OCI-LY7 (cell line): ENCODE measurements at regions not wholly inside any gene's neighbourhood (a gene's known extent, or its start where the extent isn't known, plus 50 kb on each side); places are given as distances from the start of the nearest gene placed in this dataset.

Source experiments
- BruUV-seq: library from RNA; stranded (reverse); fragments of 400-500 nt; replicated peaks from 2 replicates; lab custom pipeline; 2021; lab: Mats Ljungman, UMichigan
- CTCF ChIA-PET: fragments of 300-600 bp; sonication (Branson Sonifier 250); formaldehyde crosslinking; loops from one replicate; lab custom pipeline; 2022; ENCODE audit warnings: antibody characterized with exemption; ENCODE audit not compliant: unreplicated experiment; lab: Charles Lee
- POLR2A ChIA-PET: fragments of 300-600 bp; sonication (Branson Sonifier 250); formaldehyde crosslinking; loops from one replicate; lab custom pipeline; 2022; ENCODE audit warnings: antibody characterized with exemption; lab: Charles Lee
- DNase-seq: peaks from one replicate; pipeline ENCODE4 v3.0.0-alpha.2; 2015; ENCODE audit warnings: low spot score
- H2AFZ ChIP-seq: fragments of 200-600 bp; sonication (generic), shearing (Covaris generic); 2 replicates; pipeline ENCODE4 v1.6.1; 2014; ENCODE audit warnings: mild to moderate bottlenecking, antibody characterized with exemption, low read length, moderate library complexity
- H3K27ac ChIP-seq: fragments of 200-600 bp; sonication (generic); 2 replicates; pipeline ENCODE4 v1.5.1; 2014; ENCODE audit warnings: mixed run types, low read depth, mild to moderate bottlenecking, moderate library complexity, low read length, inconsistent platforms; ENCODE audit not compliant: poor library complexity, severe bottlenecking
- H3K36me3 ChIP-seq: fragments of 200-600 bp; sonication (generic); 2 replicates; pipeline ENCODE4 v1.6.1; 2014; ENCODE audit warnings: mild to moderate bottlenecking, antibody characterized with exemption, low read length, moderate library complexity, mixed read lengths; ENCODE audit not compliant: insufficient read depth
- H3K4me1 ChIP-seq: fragments of 200-600 bp; sonication (generic); 2 replicates; pipeline ENCODE4 v1.5.1; 2014; ENCODE audit warnings: mild to moderate bottlenecking, low read length; ENCODE audit not compliant: insufficient read depth, poor library complexity, severe bottlenecking
- H3K4me2 ChIP-seq: fragments of 200-600 bp; sonication (generic); 2 replicates; pipeline ENCODE4 v1.6.1; 2014; ENCODE audit warnings: mild to moderate bottlenecking, low read length
- H3K4me3 ChIP-seq: fragments of 200-600 bp; sonication (generic); 2 replicates; pipeline ENCODE4 v1.5.1; 2014; ENCODE audit warnings: mild to moderate bottlenecking, low read depth, low read length; ENCODE audit not compliant: poor library complexity, severe bottlenecking
- H3K79me2 ChIP-seq: fragments of 200-600 bp; sonication (generic); 2 replicates; pipeline ENCODE4 v1.6.1; 2016; ENCODE audit warnings: low read depth, mild to moderate bottlenecking, low read length, moderate library complexity, mixed read lengths; ENCODE audit not compliant: insufficient read depth
- H3K9me2 ChIP-seq: fragments of 200-600 bp; sonication (generic); 2 replicates; pipeline ENCODE4 v1.6.1; 2016; ENCODE audit warnings: mild to moderate bottlenecking, low read length, mixed read lengths; ENCODE audit not compliant: insufficient read depth
- H3K9me3 ChIP-seq: fragments of 200-600 bp; sonication (generic); 2 replicates; pipeline ENCODE4 v1.6.1; 2014; ENCODE audit warnings: mild to moderate bottlenecking, mixed run types, low read length, mixed read lengths
- H4K20me1 ChIP-seq: fragments of 200-600 bp; sonication (generic); 2 replicates; pipeline ENCODE4 v1.6.1; 2014; ENCODE audit warnings: mild to moderate bottlenecking, antibody characterized with exemption, low read length, moderate library complexity, mixed read lengths; ENCODE audit not compliant: insufficient read depth
- CTCF ChIP-seq: fragments of 200-600 bp; sonication (generic); conservative IDR thresholded peaks from 2 replicates; pipeline ENCODE4 v1.5.1; 2014; ENCODE audit warnings: mild to moderate bottlenecking, antibody characterized with exemption, low read length, moderate library complexity, mixed read lengths
- EZH2phosphoT487 ChIP-seq: fragments of 200-600 bp; sonication (generic); IDR thresholded peaks from 2 replicates; pipeline ENCODE4 v1.6.1; 2018; ENCODE audit warnings: low read depth, borderline replicate concordance, mild to moderate bottlenecking, mixed run types, antibody characterized with exemption, low read length, moderate library complexity, mixed read lengths
- intact Hi-C: fragments of 100-400 bp; cut with micrococcal nuclease; formaldehyde crosslinking; loops from one replicate; pipeline ENCODE4 v1.10.0; 2022; ENCODE audit not compliant: unreplicated experiment

GRCh38 chr6:43846556-43846955 is 76.5 kb downstream of the VEGFA start:
- POLR2A ChIA-PET: interaction anchor here (0.9 to 1.8 kb wide), 4 partner anchors 14 to 22 kb away, joined by 3 to 5 read pairs (median 4); no protein-coding TSS in a partner anchor

GRCh38 chr6:43845646-43846045 is 75.6 kb downstream of the VEGFA start:
- no peak for DNase-seq
- Histone ChIP-seq H3K9me2 (no peaks in the 10 kb centered on the region), H2AFZ (no peak overlapping the region), H3K4me2 (no peak overlapping the region), H3K4me3 (no peak overlapping the region), H3K36me3 (no peaks in the 10 kb centered on the region), H3K27ac (no peak overlapping the region), H4K20me1 (no peaks in the 10 kb centered on the region), H3K4me1 (no peaks in the 10 kb centered on the region), H3K79me2 (no peaks in the 10 kb centered on the region), H3K9me3 (no peaks in the 10 kb centered on the region)
- TF ChIP-seq CTCF (no peak), EZH2phosphoT487 (no peak)
- intact Hi-C loops: no loop called here
- CTCF ChIA-PET: no interaction called here
- BruUV-seq: no TSS peak
- POLR2A ChIA-PET: interaction anchor here (0.8 to 1.8 kb wide), 3 partner anchors 10 to 17 kb away, joined by 3 to 5 read pairs (median 3); no protein-coding TSS in a partner anchor

More at GRCh38 chr6:43846556-43846955, 76.5 kb downstream of the VEGFA start:
- no peak overlapping the region for H3K27ac ChIP-seq
- DNase-seq: no peak
- H3K9me3 ChIP-seq: no peaks in the 10 kb centered on the region
- TF ChIP-seq CTCF (no peak), EZH2phosphoT487 (no peak)
- H4K20me1 ChIP-seq: no peaks in the 10 kb centered on the region
- CTCF ChIA-PET: no interaction called here
- H3K4me1 ChIP-seq: no peaks in the 10 kb centered on the region
- no peaks in the 10 kb centered on the region for H3K36me3 ChIP-seq
- H2AFZ ChIP-seq: no peak overlapping the region
- no peaks in the 10 kb centered on the region for H3K9me2 ChIP-seq
- H3K4me2 ChIP-seq: no peak overlapping the region
- BruUV-seq: no TSS peak
- intact Hi-C loops: no loop called here
- H3K79me2 ChIP-seq: no peaks in the 10 kb centered on the region
- H3K4me3 ChIP-seq: no peak overlapping the region

GRCh38 chr6:43843669-43844171 is 73.7 kb downstream of the VEGFA start:
- H2AFZ ChIP-seq: no peak overlapping the region
- H3K9me2 ChIP-seq: no peaks in the 10 kb centered on the region
- no TSS peak for BruUV-seq
- H3K4me1 ChIP-seq: no peaks in the 10 kb centered on the region
- intact Hi-C loops: no loop called here
- no peaks in the 10 kb centered on the region for H3K36me3 ChIP-seq
- H3K4me3 ChIP-seq: no peak overlapping the region
- no peak overlapping the region for H3K4me2 ChIP-seq
- POLR2A ChIA-PET: no interaction called here
- H3K9me3 ChIP-seq: no peaks in the 10 kb centered on the region
- H3K27ac ChIP-seq: no peak overlapping the region
- CTCF ChIA-PET: interaction anchor here (0.6 kb wide), 1 partner anchor 230 kb away, joined by 3 read pairs; no protein-coding TSS in a partner anchor
- no peak for DNase-seq
- H4K20me1 ChIP-seq: no peaks in the 10 kb centered on the region
- no peak for TF ChIP-seq CTCF
- no peak for TF ChIP-seq EZH2phosphoT487
- H3K79me2 ChIP-seq: no peaks in the 10 kb centered on the region
